HG03378 (cell line): ENCODE measurements at regions not wholly inside any gene's neighbourhood (a gene's known extent, or its start where the extent isn't known, plus 50 kb on each side); places are given as distances from the start of the nearest gene placed in this dataset.
"Not testable (repeated sequence)": the region's sequence is repeated elsewhere in the genome, so short reads cannot be mapped to it uniquely, and the experiment has no call there.

Source experiments
- ATAC-seq: cut with Tn5 transposase; IDR thresholded peaks from one replicate; pipeline ENCODE4 v1.9.1; 2021; ENCODE audit warnings: mild to moderate bottlenecking, moderate library complexity; ENCODE audit not compliant: unreplicated experiment

GRCh38 chr17:70905796-70906195, 736.5 kb downstream of the KCNJ2 start:
- no peak for ATAC-seq

GRCh38 chr17:70906808-70907207, 737.5 kb downstream of the KCNJ2 start:
- ATAC-seq = no peak

GRCh38 chr17:70912716-70913485, 743.6 kb downstream of the KCNJ2 start:
- ATAC-seq = no peak

- ATAC-seq = no peak
These were observed 747.1 kb downstream of the KCNJ2 start for GRCh38 chr17:70916469-70916868.

- no peak for ATAC-seq
These were observed 749.9 kb downstream of the KCNJ2 start for GRCh38 chr17:70919241-70919640.

GRCh38 chr17:70920416-70920815, 751.1 kb downstream of the KCNJ2 start:
- ATAC-seq = no peak

GRCh38 chr17:70922268-70922667, 752.9 kb downstream of the KCNJ2 start:
- ATAC-seq = no peak

GRCh38 chr17:70924776-70925175, 755.4 kb downstream of the KCNJ2 start:
- ATAC-seq = no peak

- no peak for ATAC-seq
These were observed 759.9 kb downstream of the KCNJ2 start for GRCh38 chr17:70929226-70929625.

GRCh38 chr17:70934231-70934630, 764.9 kb downstream of the KCNJ2 start:
- ATAC-seq = no peak

GRCh38 chr17:70934835-70935234, 765.5 kb downstream of the KCNJ2 start:
- no peak for ATAC-seq

GRCh38 chr17:70936724-70937123, 767.4 kb downstream of the KCNJ2 start:
- no peak for ATAC-seq

GRCh38 chr17:70938336-70938735, 769.0 kb downstream of the KCNJ2 start:
- ATAC-seq = no peak

GRCh38 chr17:70945386-70945785, 776.1 kb downstream of the KCNJ2 start:
- no peak for ATAC-seq

- ATAC-seq = no peak
These were observed 777.9 kb downstream of the KCNJ2 start for GRCh38 chr17:70947215-70947614.

GRCh38 chr17:70947636-70948565, 778.6 kb downstream of the KCNJ2 start:
- no peak for ATAC-seq

GRCh38 chr17:70953140-70953539, 783.8 kb downstream of the KCNJ2 start:
- ATAC-seq = not testable (repeated sequence)

- no peak for ATAC-seq
These were observed 786.1 kb downstream of the KCNJ2 start for GRCh38 chr17:70955441-70955840.

- ATAC-seq = no peak
These were observed 787.4 kb downstream of the KCNJ2 start for GRCh38 chr17:70956726-70957125.

GRCh38 chr17:70961341-70961740, 792.0 kb downstream of the KCNJ2 start:
- no peak for ATAC-seq

- no peak for ATAC-seq
These were observed 799.0 kb downstream of the KCNJ2 start for GRCh38 chr17:70968302-70968701.

- no peak for ATAC-seq
These were observed 800.2 kb downstream of the KCNJ2 start for GRCh38 chr17:70969521-70970034.
